ENCODE measurements at regions not wholly inside any gene's neighbourhood (a gene's known extent, or its start where the extent isn't known, plus 50 kb on each side); places are given as distances from the start of the nearest gene placed in this dataset.

- TF ChIP-seq CTCF (IDR thresholded peaks at IDR 0.05), result no peak
- DNase-seq (ENCODE audit: low spot score), result no peak
- H3K4me3 ChIP-seq, result no peak overlapping the region
- H3K27ac ChIP-seq, result no peak overlapping the region
Observed at GRCh38 chr6:14578994-14579393, 461.4 kb downstream of the CD83 start.

- H3K27ac ChIP-seq, result no peak overlapping the region
- no peak for TF ChIP-seq CTCF (IDR thresholded peaks at IDR 0.05)
- no peak for DNase-seq (ENCODE audit: low spot score)
- no peak overlapping the region for H3K4me3 ChIP-seq
Observed at GRCh38 chr6:14582749-14583148, 465.2 kb downstream of the CD83 start.

- Histone ChIP-seq H3K27ac (no peak overlapping the region), H3K4me3 (no peak overlapping the region)
- DNase-seq (ENCODE audit: low spot score), result no peak
- TF ChIP-seq CTCF (IDR thresholded peaks at IDR 0.05), result no peak
Observed at GRCh38 chr6:14583826-14584225, 466.3 kb downstream of the CD83 start.

- no peak for DNase-seq (ENCODE audit: low spot score)
- Histone ChIP-seq H3K27ac (no peak overlapping the region), H3K4me3 (no peak overlapping the region)
- no peak for TF ChIP-seq CTCF (IDR thresholded peaks at IDR 0.05)
Observed at GRCh38 chr6:14584450-14584849, 466.9 kb downstream of the CD83 start.

GRCh38 chr6:14585689-14586088 is 468.1 kb downstream of the CD83 start:
- no peak overlapping the region for H3K27ac ChIP-seq
- DNase-seq (ENCODE audit: low spot score), result no peak
- no peak overlapping the region for H3K4me3 ChIP-seq
- no peak for TF ChIP-seq CTCF (IDR thresholded peaks at IDR 0.05)

GRCh38 chr6:14589175-14589574 is 471.6 kb downstream of the CD83 start:
- no peak overlapping the region for H3K27ac ChIP-seq
- H3K4me3 ChIP-seq, result no peak overlapping the region
- no peak for TF ChIP-seq CTCF (IDR thresholded peaks at IDR 0.05)
- DNase-seq (ENCODE audit: low spot score), result no peak

- DNase-seq (ENCODE audit: low spot score), result no peak
- Histone ChIP-seq H3K4me3 (no peak overlapping the region), H3K27ac (no peak overlapping the region)
- TF ChIP-seq CTCF (IDR thresholded peaks at IDR 0.05), result no peak
Observed at GRCh38 chr6:14590586-14590985, 473.0 kb downstream of the CD83 start.

Data from coronary artery (tissue), 2 donors.